OCI-LY1 (cell line): ENCODE measurements at regions not wholly inside any gene's neighbourhood (a gene's known extent, or its start where the extent isn't known, plus 50 kb on each side); places are given as distances from the start of the nearest gene placed in this dataset.

Experiments used
- H2AFZ ChIP-seq: fragments of 200-600 bp; sonication (generic), shearing (Covaris generic); 2 replicates; pipeline ENCODE4 v1.6.0; 2014; ENCODE audit warnings: antibody characterized with exemption, mild to moderate bottlenecking, low read length
- H3F3A ChIP-seq: fragments of 200-600 bp; sonication (generic), shearing (Covaris generic); 2 replicates; pipeline ENCODE4 v1.6.0; 2014; ENCODE audit warnings: mild to moderate bottlenecking, antibody characterized with exemption, low read length, moderate library complexity; ENCODE audit not compliant: insufficient read depth
- H3K27ac ChIP-seq: fragments of 200-600 bp; sonication (generic); 2 replicates; pipeline ENCODE4 v1.5.1; 2014; ENCODE audit warnings: low read length, mixed run types, mild to moderate bottlenecking, low read depth; ENCODE audit not compliant: poor library complexity, severe bottlenecking
- H3K27me3 ChIP-seq: fragments of 200-600 bp; sonication (generic); 2 replicates; pipeline ENCODE4 v1.6.0; 2014; ENCODE audit warnings: antibody characterized with exemption, mild to moderate bottlenecking, low read length, moderate library complexity; ENCODE audit not compliant: insufficient read depth
- H3K36me3 ChIP-seq: fragments of 200-600 bp; sonication (generic); 2 replicates; pipeline ENCODE4 v1.6.1; 2014; ENCODE audit warnings: mild to moderate bottlenecking, antibody characterized with exemption, low read length, moderate library complexity, mixed read lengths; ENCODE audit not compliant: insufficient read depth
- H3K4me1 ChIP-seq: fragments of 200-600 bp; sonication (generic); 2 replicates; pipeline ENCODE4 v1.5.1; 2014; ENCODE audit warnings: mild to moderate bottlenecking, low read length, moderate library complexity; ENCODE audit not compliant: insufficient read depth, severe bottlenecking
- H3K4me2 ChIP-seq: fragments of 200-600 bp; sonication (generic), shearing (Covaris generic); 2 replicates; pipeline ENCODE4 v1.6.1; 2014; ENCODE audit warnings: low read length
- H3K4me3 ChIP-seq: fragments of 200-600 bp; sonication (generic); 2 replicates; pipeline ENCODE4 v1.5.1; 2014; ENCODE audit warnings: low read length, low read depth, mild to moderate bottlenecking, mixed read lengths; ENCODE audit not compliant: poor library complexity, severe bottlenecking
- H3K79me2 ChIP-seq: fragments of 200-600 bp; shearing (Covaris generic); 2 replicates; pipeline ENCODE4 v1.6.1; 2016; ENCODE audit warnings: mixed run types, low read length, mixed read lengths; ENCODE audit not compliant: insufficient read depth
- H3K9ac ChIP-seq: fragments of 200-600 bp; sonication (generic), shearing (Covaris generic); 2 replicates; pipeline ENCODE4 v1.6.1; 2014; ENCODE audit warnings: mild to moderate bottlenecking, low read length, mixed read lengths
- H3K9me2 ChIP-seq: fragments of 200-600 bp; sonication (generic), shearing (Covaris generic); 2 replicates; pipeline ENCODE4 v1.6.1; 2014; ENCODE audit warnings: low read depth, mild to moderate bottlenecking, low read length, mixed read lengths
- H3K9me3 ChIP-seq: fragments of 200-600 bp; shearing (Covaris generic); 2 replicates; pipeline ENCODE4 v1.6.1; 2014; ENCODE audit warnings: low read length, mixed read lengths
- H4K20me1 ChIP-seq: fragments of 200-600 bp; sonication (generic), shearing (Covaris generic); 2 replicates; pipeline ENCODE4 v1.6.0; 2016; ENCODE audit warnings: mild to moderate bottlenecking, low read length; ENCODE audit not compliant: insufficient read depth
- EZH2 ChIP-seq: fragments of 200-600 bp; sonication (generic), shearing (Covaris generic); IDR thresholded peaks from 2 replicates; pipeline ENCODE4 v1.8.0; 2017; ENCODE audit warnings: borderline replicate concordance, mixed run types, mild to moderate bottlenecking, antibody characterized with exemption, low read length, moderate library complexity, mixed read lengths
- TF ChIP-seq, protein P1 (sequence below): fragments of 200-600 bp; sonication (generic), shearing (Covaris generic); IDR thresholded peaks from 2 replicates; pipeline ENCODE4 v1.5.1; 2017; ENCODE audit warnings: mild to moderate bottlenecking, antibody characterized with exemption, low read length, moderate library complexity, mixed read lengths

DNA sequence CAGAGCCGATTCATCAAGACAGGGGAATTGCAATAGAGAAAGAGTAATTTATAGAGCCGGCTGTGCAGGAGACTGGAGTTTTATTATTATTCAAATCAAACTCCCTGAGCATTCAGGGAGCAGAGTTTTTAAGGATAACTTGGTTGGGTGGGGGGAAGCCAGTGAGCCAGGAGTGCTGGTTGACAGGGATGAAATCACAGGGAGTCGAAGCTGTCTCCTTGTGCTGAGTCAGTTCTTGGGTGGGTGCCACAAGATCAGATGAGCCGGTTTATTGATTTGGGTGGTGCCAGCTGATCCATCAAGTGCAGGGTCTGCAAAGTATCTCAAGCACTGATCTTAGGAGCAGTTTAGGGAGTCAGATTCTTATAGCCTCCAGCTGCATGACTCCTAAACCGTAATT lies 95.4 kb upstream of the CCDC80 start:
- H3F3A ChIP-seq = no peaks in the 10 kb centered on the region
- no peaks in the 10 kb centered on the region for H3K27me3 ChIP-seq
- no peak overlapping the region for H3K4me3 ChIP-seq
- H3K9me2 ChIP-seq = no peaks in the 10 kb centered on the region
- H3K4me2 ChIP-seq = no peak overlapping the region
- H4K20me1 ChIP-seq = no peaks in the 10 kb centered on the region
- TF ChIP-seq, protein P1, sequence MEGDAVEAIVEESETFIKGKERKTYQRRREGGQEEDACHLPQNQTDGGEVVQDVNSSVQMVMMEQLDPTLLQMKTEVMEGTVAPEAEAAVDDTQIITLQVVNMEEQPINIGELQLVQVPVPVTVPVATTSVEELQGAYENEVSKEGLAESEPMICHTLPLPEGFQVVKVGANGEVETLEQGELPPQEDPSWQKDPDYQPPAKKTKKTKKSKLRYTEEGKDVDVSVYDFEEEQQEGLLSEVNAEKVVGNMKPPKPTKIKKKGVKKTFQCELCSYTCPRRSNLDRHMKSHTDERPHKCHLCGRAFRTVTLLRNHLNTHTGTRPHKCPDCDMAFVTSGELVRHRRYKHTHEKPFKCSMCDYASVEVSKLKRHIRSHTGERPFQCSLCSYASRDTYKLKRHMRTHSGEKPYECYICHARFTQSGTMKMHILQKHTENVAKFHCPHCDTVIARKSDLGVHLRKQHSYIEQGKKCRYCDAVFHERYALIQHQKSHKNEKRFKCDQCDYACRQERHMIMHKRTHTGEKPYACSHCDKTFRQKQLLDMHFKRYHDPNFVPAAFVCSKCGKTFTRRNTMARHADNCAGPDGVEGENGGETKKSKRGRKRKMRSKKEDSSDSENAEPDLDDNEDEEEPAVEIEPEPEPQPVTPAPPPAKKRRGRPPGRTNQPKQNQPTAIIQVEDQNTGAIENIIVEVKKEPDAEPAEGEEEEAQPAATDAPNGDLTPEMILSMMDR = no peak
- no peak for TF ChIP-seq EZH2
- H3K4me1 ChIP-seq = no peaks in the 10 kb centered on the region
- no peaks in the 10 kb centered on the region for H3K9me3 ChIP-seq
- H2AFZ ChIP-seq = no peak overlapping the region
- no peaks in the 10 kb centered on the region for H3K36me3 ChIP-seq
- no peak overlapping the region for H3K27ac ChIP-seq
- no peak overlapping the region for H3K9ac ChIP-seq
- no peaks in the 10 kb centered on the region for H3K79me2 ChIP-seq

GRCh38 chr3:112735926-112736325 lies 95.0 kb upstream of the CCDC80 start:
- H3K4me3 ChIP-seq = no peak overlapping the region
- H3K4me2 ChIP-seq = no peak overlapping the region
- no peaks in the 10 kb centered on the region for H3K79me2 ChIP-seq
- no peaks in the 10 kb centered on the region for H3K4me1 ChIP-seq
- no peak overlapping the region for H2AFZ ChIP-seq
- H3K36me3 ChIP-seq = no peaks in the 10 kb centered on the region
- H3K9ac ChIP-seq = no peak overlapping the region
- no peak overlapping the region for H3K27ac ChIP-seq
- no peaks in the 10 kb centered on the region for H3K9me2 ChIP-seq
- H3K27me3 ChIP-seq = no peaks in the 10 kb centered on the region
- no peaks in the 10 kb centered on the region for H3F3A ChIP-seq
- H4K20me1 ChIP-seq = no peaks in the 10 kb centered on the region
- TF ChIP-seq, protein P1 = no peak
- no peak for TF ChIP-seq EZH2
- no peaks in the 10 kb centered on the region for H3K9me3 ChIP-seq

- Histone ChIP-seq H3K4me2 (no peak overlapping the region), H3K79me2 (no peaks in the 10 kb centered on the region), H3K27ac (no peak overlapping the region), H3K36me3 (no peaks in the 10 kb centered on the region), H4K20me1 (no peaks in the 10 kb centered on the region), H3F3A (no peaks in the 10 kb centered on the region), H3K9me3 (no peaks in the 10 kb centered on the region), H3K9ac (no peak overlapping the region), H3K27me3 (no peaks in the 10 kb centered on the region), H2AFZ (no peak overlapping the region), H3K9me2 (no peaks in the 10 kb centered on the region), H3K4me1 (no peaks in the 10 kb centered on the region), H3K4me3 (no peak overlapping the region)
- TF ChIP-seq EZH2 = no peak
- TF ChIP-seq, protein P1 = peak; percentile 77
Observed at GRCh38 chr3:112734736-112735350, 93.9 kb upstream of the CCDC80 start.
